ENCODE measurements at regions not wholly inside any gene's neighbourhood (a gene's known extent, or its start where the extent isn't known, plus 50 kb on each side); places are given as distances from the start of the nearest gene placed in this dataset.

- H3K79me1 ChIP-seq (ENCODE audit: low read depth, low read length), result no peaks in the 10 kb centered on the region
- no peak overlapping the region for H2BK5ac ChIP-seq (ENCODE audit: low read length)
- no peaks in the 10 kb centered on the region for H3K36me3 ChIP-seq (replicated peaks in 1 of 2; ENCODE audit: control insufficient read depth in 2 of 2, insufficient read depth in 2 of 2, low read length in 2 of 2)
- no peak for DNase-seq (ENCODE audit: low spot score)
- no peak overlapping the region for H3K27ac ChIP-seq (replicated peaks; ENCODE audit: low read length)
- H3K14ac ChIP-seq (ENCODE audit: low read length), result no peak overlapping the region
- H3K9ac ChIP-seq (ENCODE audit: low read depth, low read length, poor library complexity), result peak overlapping the region; percentile 54
- H2BK120ac ChIP-seq (ENCODE audit: low read depth, low read length), result no peak overlapping the region
- H2BK12ac ChIP-seq (ENCODE audit: low read length), result no peak overlapping the region
- no peaks in the 10 kb centered on the region for H3K9me3 ChIP-seq (replicated peaks in 1 of 2; ENCODE audit: control insufficient read depth in 2 of 2, insufficient read depth in 1 of 2, low read depth in 1 of 2, low read length in 2 of 2)
- no peak overlapping the region for H3K4me2 ChIP-seq (ENCODE audit: insufficient read depth, low read length, poor library complexity, severe bottlenecking)
- peak overlapping the region; percentile 33 for H2AK5ac ChIP-seq (ENCODE audit: low read depth, low read length)
- H4K8ac ChIP-seq (ENCODE audit: low read depth, low read length), result peak overlapping the region; percentile 93
- no peaks in the 10 kb centered on the region for H3K27me3 ChIP-seq (ENCODE audit: control insufficient read depth in 3 of 3, insufficient read depth in 3 of 3, low read depth in 1 of 3, low read length in 3 of 3)
- H2AFZ ChIP-seq (ENCODE audit: low read length), result no peak overlapping the region
- peak overlapping the region; percentile 59 for H3K18ac ChIP-seq (ENCODE audit: low read length)
- H2BK15ac ChIP-seq (ENCODE audit: low read length), result no peak overlapping the region
- no peak overlapping the region for H3K4me3 ChIP-seq (ENCODE audit: low read length in 2 of 2)
- H3K4me1 ChIP-seq (ENCODE audit: control insufficient read depth in 2 of 2, insufficient read depth in 1 of 2, low read depth in 1 of 2, low read length in 2 of 2), result no peaks in the 10 kb centered on the region
- no peak overlapping the region for H4K91ac ChIP-seq (ENCODE audit: low read depth, low read length, poor library complexity)
- no peak overlapping the region for H3K23ac ChIP-seq (ENCODE audit: low read depth, low read length, poor library complexity)
- no CpG with 5 or more reads among the region's 4 CpGs for WGBS, 2 donors (ENCODE audit: extremely low coverage in 2 of 2, insufficient read length in 2 of 2, insufficient replicate concordance in 1 of 2)
- peak overlapping the region; percentile 69 for H3K4ac ChIP-seq (ENCODE audit: low read length)
Observed at GRCh38 chr5:129163810-129164378, 69.3 kb downstream of the ISOC1 start.

- Histone ChIP-seq H3K9ac (ENCODE audit: low read depth, low read length, poor library complexity) (no peak overlapping the region), H2BK5ac (ENCODE audit: low read length) (no peak overlapping the region), H3K14ac (ENCODE audit: low read length) (no peak overlapping the region), H2BK12ac (ENCODE audit: low read length) (no peak overlapping the region), H3K4me2 (ENCODE audit: insufficient read depth, low read length, poor library complexity, severe bottlenecking) (no peak overlapping the region), H2BK15ac (ENCODE audit: low read length) (no peak overlapping the region), H3K4me1 (ENCODE audit: control insufficient read depth in 2 of 2, insufficient read depth in 1 of 2, low read depth in 1 of 2, low read length in 2 of 2) (no peaks in the 10 kb centered on the region), H3K36me3 (replicated peaks in 1 of 2; ENCODE audit: control insufficient read depth in 2 of 2, insufficient read depth in 2 of 2, low read length in 2 of 2) (no peaks in the 10 kb centered on the region), H2BK120ac (ENCODE audit: low read depth, low read length) (no peak overlapping the region), H3K18ac (ENCODE audit: low read length) (no peak overlapping the region), H4K8ac (ENCODE audit: low read depth, low read length) (no peak overlapping the region), H2AK5ac (ENCODE audit: low read depth, low read length) (no peak overlapping the region), H4K91ac (ENCODE audit: low read depth, low read length, poor library complexity) (no peak overlapping the region), H3K27ac (replicated peaks; ENCODE audit: low read length) (no peak overlapping the region), H3K23ac (ENCODE audit: low read depth, low read length, poor library complexity) (no peak overlapping the region), H3K79me1 (ENCODE audit: low read depth, low read length) (no peaks in the 10 kb centered on the region), H3K27me3 (ENCODE audit: control insufficient read depth in 3 of 3, insufficient read depth in 3 of 3, low read depth in 1 of 3, low read length in 3 of 3) (no peaks in the 10 kb centered on the region), H3K4me3 (ENCODE audit: low read length in 2 of 2) (no peak overlapping the region), H3K4ac (ENCODE audit: low read length) (no peak overlapping the region), H3K9me3 (replicated peaks in 1 of 2; ENCODE audit: control insufficient read depth in 2 of 2, insufficient read depth in 1 of 2, low read depth in 1 of 2, low read length in 2 of 2) (no peaks in the 10 kb centered on the region), H2AFZ (ENCODE audit: low read length) (no peak overlapping the region)
- DNase-seq (ENCODE audit: low spot score), result no peak
- no CpG with 5 or more reads among the region's 1 CpG for WGBS, 2 donors (ENCODE audit: extremely low coverage in 2 of 2, insufficient read length in 2 of 2, insufficient replicate concordance in 1 of 2)
Observed at GRCh38 chr5:129170050-129170449, 75.5 kb downstream of the ISOC1 start.

GRCh38 chr5:129171194-129171944 lies 76.8 kb downstream of the ISOC1 start:
- no peak overlapping the region for H3K14ac ChIP-seq (ENCODE audit: low read length)
- WGBS, 2 donors (ENCODE audit: extremely low coverage in 2 of 2, insufficient read length in 2 of 2, insufficient replicate concordance in 1 of 2), result no CpG with 5 or more reads among the region's 2 CpGs
- no peak overlapping the region for H3K18ac ChIP-seq (ENCODE audit: low read length)
- no peaks in the 10 kb centered on the region for H3K27me3 ChIP-seq (ENCODE audit: control insufficient read depth in 3 of 3, insufficient read depth in 3 of 3, low read depth in 1 of 3, low read length in 3 of 3)
- H2BK5ac ChIP-seq (ENCODE audit: low read length), result no peak overlapping the region
- no peak overlapping the region for H4K91ac ChIP-seq (ENCODE audit: low read depth, low read length, poor library complexity)
- no peak overlapping the region for H2AFZ ChIP-seq (ENCODE audit: low read length)
- no peaks in the 10 kb centered on the region for H3K4me1 ChIP-seq (ENCODE audit: control insufficient read depth in 2 of 2, insufficient read depth in 1 of 2, low read depth in 1 of 2, low read length in 2 of 2)
- no peak overlapping the region for H3K27ac ChIP-seq (replicated peaks; ENCODE audit: low read length)
- no peak overlapping the region for H3K23ac ChIP-seq (ENCODE audit: low read depth, low read length, poor library complexity)
- H3K9me3 ChIP-seq (replicated peaks in 1 of 2; ENCODE audit: control insufficient read depth in 2 of 2, insufficient read depth in 1 of 2, low read depth in 1 of 2, low read length in 2 of 2), result no peaks in the 10 kb centered on the region
- H3K79me1 ChIP-seq (ENCODE audit: low read depth, low read length), result no peaks in the 10 kb centered on the region
- DNase-seq (ENCODE audit: low spot score), result no peak
- no peak overlapping the region for H4K8ac ChIP-seq (ENCODE audit: low read depth, low read length)
- H3K9ac ChIP-seq (ENCODE audit: low read depth, low read length, poor library complexity), result no peak overlapping the region
- H3K4me3 ChIP-seq (ENCODE audit: low read length in 2 of 2), result no peak overlapping the region
- H2BK15ac ChIP-seq (ENCODE audit: low read length), result no peak overlapping the region
- H3K36me3 ChIP-seq (replicated peaks in 1 of 2; ENCODE audit: control insufficient read depth in 2 of 2, insufficient read depth in 2 of 2, low read length in 2 of 2), result no peaks in the 10 kb centered on the region
- no peak overlapping the region for H3K4me2 ChIP-seq (ENCODE audit: insufficient read depth, low read length, poor library complexity, severe bottlenecking)
- no peak overlapping the region for H2AK5ac ChIP-seq (ENCODE audit: low read depth, low read length)
- no peak overlapping the region for H2BK120ac ChIP-seq (ENCODE audit: low read depth, low read length)
- no peak overlapping the region for H3K4ac ChIP-seq (ENCODE audit: low read length)
- no peak overlapping the region for H2BK12ac ChIP-seq (ENCODE audit: low read length)

- Histone ChIP-seq H2BK12ac (ENCODE audit: low read length) (no peak overlapping the region), H2BK15ac (ENCODE audit: low read length) (no peak overlapping the region), H2AK5ac (ENCODE audit: low read depth, low read length) (no peak overlapping the region), H3K36me3 (replicated peaks in 1 of 2; ENCODE audit: control insufficient read depth in 2 of 2, insufficient read depth in 2 of 2, low read length in 2 of 2) (no peaks in the 10 kb centered on the region), H3K18ac (ENCODE audit: low read length) (no peak overlapping the region), H3K27ac (replicated peaks; ENCODE audit: low read length) (no peak overlapping the region), H3K9ac (ENCODE audit: low read depth, low read length, poor library complexity) (no peak overlapping the region), H2AFZ (ENCODE audit: low read length) (no peak overlapping the region), H3K4ac (ENCODE audit: low read length) (no peak overlapping the region), H3K27me3 (ENCODE audit: control insufficient read depth in 3 of 3, insufficient read depth in 3 of 3, low read depth in 1 of 3, low read length in 3 of 3) (no peaks in the 10 kb centered on the region), H3K4me1 (ENCODE audit: control insufficient read depth in 2 of 2, insufficient read depth in 1 of 2, low read depth in 1 of 2, low read length in 2 of 2) (no peaks in the 10 kb centered on the region), H3K9me3 (replicated peaks in 1 of 2; ENCODE audit: control insufficient read depth in 2 of 2, insufficient read depth in 1 of 2, low read depth in 1 of 2, low read length in 2 of 2) (no peaks in the 10 kb centered on the region), H3K23ac (ENCODE audit: low read depth, low read length, poor library complexity) (no peak overlapping the region), H3K14ac (ENCODE audit: low read length) (no peak overlapping the region), H3K4me2 (ENCODE audit: insufficient read depth, low read length, poor library complexity, severe bottlenecking) (no peak overlapping the region), H4K8ac (ENCODE audit: low read depth, low read length) (no peak overlapping the region), H2BK120ac (ENCODE audit: low read depth, low read length) (no peak overlapping the region), H2BK5ac (ENCODE audit: low read length) (no peak overlapping the region), H4K91ac (ENCODE audit: low read depth, low read length, poor library complexity) (no peak overlapping the region), H3K4me3 (ENCODE audit: low read length in 2 of 2) (no peak overlapping the region), H3K79me1 (ENCODE audit: low read depth, low read length) (no peaks in the 10 kb centered on the region)
- DNase-seq (ENCODE audit: low spot score), result no peak
Observed at GRCh38 chr5:129172580-129172979, 78.0 kb downstream of the ISOC1 start.
